SU-DHL-6 (cell line): ENCODE measurements at regions not wholly inside any gene's neighbourhood (a gene's known extent, or its start where the extent isn't known, plus 50 kb on each side); places are given as distances from the start of the nearest gene placed in this dataset.

Experiments used
- H2AFZ ChIP-seq: fragments of 200-600 bp; sonication (generic); 2 replicates; pipeline ENCODE4 v1.6.1; 2014; ENCODE audit warnings: low read depth, mild to moderate bottlenecking, moderate library complexity, mixed read lengths, antibody characterized with exemption, low read length; ENCODE audit not compliant: severe bottlenecking
- H3F3A ChIP-seq: fragments of 200-600 bp; shearing (Covaris generic); 2 replicates; pipeline ENCODE4 v1.6.0; 2016; ENCODE audit warnings: antibody characterized with exemption, mild to moderate bottlenecking; ENCODE audit not compliant: insufficient read depth
- H3K27ac ChIP-seq: fragments of 200-600 bp; sonication (generic); 2 replicates; pipeline ENCODE4 v1.5.1; 2016; ENCODE audit warnings: low read depth, mild to moderate bottlenecking, low read length, moderate library complexity, mixed read lengths
- H3K27me3 ChIP-seq: fragments of 200-600 bp; sonication (generic), shearing (Covaris generic); 2 replicates; pipeline ENCODE4 v1.6.0; 2014; ENCODE audit warnings: mild to moderate bottlenecking, low read length
- H3K36me3 ChIP-seq: fragments of 200-600 bp; sonication (generic); 2 replicates; pipeline ENCODE4 v1.6.1; 2014; ENCODE audit warnings: mild to moderate bottlenecking, low read length, mixed read lengths
- H3K4me2 ChIP-seq: fragments of 300-600, 200-600 bp; shearing (Covaris generic), sonication (generic); 2 replicates; pipeline ENCODE4 v1.6.0; 2014; ENCODE audit warnings: low read length, low read depth, mild to moderate bottlenecking; ENCODE audit not compliant: poor library complexity, severe bottlenecking
- H3K4me3 ChIP-seq: fragments of 200-600 bp; sonication (generic); 2 replicates; pipeline ENCODE4 v1.5.1; 2014; ENCODE audit warnings: antibody characterized with exemption, low read length, mild to moderate bottlenecking, mixed read lengths; ENCODE audit not compliant: insufficient read depth, poor library complexity, severe bottlenecking
- H3K79me2 ChIP-seq: fragments of 200-600 bp; sonication (generic); 2 replicates; pipeline ENCODE4 v1.6.1; 2014; ENCODE audit warnings: mild to moderate bottlenecking, low read length, moderate library complexity; ENCODE audit not compliant: insufficient read depth
- H3K9ac ChIP-seq: fragments of 200-600 bp; sonication (generic); 2 replicates; pipeline ENCODE4 v1.7.0; 2014; ENCODE audit warnings: mild to moderate bottlenecking, low read length
- H3K9me2 ChIP-seq: fragments of 200-600 bp; sonication (generic); replicated peaks from 2 replicates; pipeline ENCODE4 v1.6.1; 2014; ENCODE audit warnings: low read length; ENCODE audit not compliant: insufficient read depth
- H3K9me3 ChIP-seq: fragments of 200-600 bp; sonication (generic); 2 replicates; pipeline ENCODE4 v1.6.1; 2014; ENCODE audit warnings: low read length, mixed read lengths; ENCODE audit not compliant: insufficient read depth
- H4K20me1 ChIP-seq: fragments of 200-600 bp; sonication (generic); 2 replicates; pipeline ENCODE4 v1.6.1; 2014; ENCODE audit warnings: low read depth, mild to moderate bottlenecking, antibody characterized with exemption, low read length, moderate library complexity, mixed read lengths
- EZH2phosphoT487 ChIP-seq: fragments of 200-600 bp; sonication (generic), shearing (Covaris generic); conservative IDR thresholded peaks from 2 replicates; pipeline ENCODE4 v1.6.1; 2018; ENCODE audit warnings: mild to moderate bottlenecking, antibody characterized with exemption, low read length, moderate library complexity, mixed read lengths
- TF ChIP-seq, protein P1 (sequence below): fragments of 200-600 bp; sonication (generic); IDR thresholded peaks from one replicate; pipeline ENCODE4 v1.5.1; 2017; ENCODE audit warnings: antibody characterized with exemption, mild to moderate bottlenecking, low read length, moderate library complexity; ENCODE audit not compliant: insufficient read depth, poor library complexity, severe bottlenecking

DNA sequence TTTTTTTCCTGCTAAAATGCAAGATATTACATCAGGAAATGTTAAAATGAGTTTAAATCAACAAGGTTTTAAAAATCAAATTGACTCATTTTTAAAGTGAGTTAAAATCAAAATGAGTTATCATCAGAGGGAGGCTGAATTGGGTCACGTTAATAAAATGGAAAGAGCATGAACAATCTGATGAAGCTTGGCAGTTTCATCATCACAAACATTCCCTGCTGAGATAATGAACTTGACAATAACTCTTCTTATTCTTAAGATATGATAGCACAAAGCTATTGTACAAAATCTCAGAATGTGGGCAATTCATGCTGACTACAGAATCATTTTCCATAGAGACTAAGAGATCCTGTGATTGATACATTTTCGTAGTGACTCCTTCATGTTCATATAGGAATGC is 1086.7 kb downstream of the STIM2 start:
- H3K9me2 ChIP-seq = no peaks in the 10 kb centered on the region
- H3F3A ChIP-seq = no peaks in the 10 kb centered on the region
- H3K9ac ChIP-seq = no peak overlapping the region
- H3K79me2 ChIP-seq = no peaks in the 10 kb centered on the region
- H3K27ac ChIP-seq = no peak overlapping the region
- no peaks in the 10 kb centered on the region for H4K20me1 ChIP-seq
- no peak overlapping the region for H2AFZ ChIP-seq
- H3K9me3 ChIP-seq = no peaks in the 10 kb centered on the region
- TF ChIP-seq, protein P1, sequence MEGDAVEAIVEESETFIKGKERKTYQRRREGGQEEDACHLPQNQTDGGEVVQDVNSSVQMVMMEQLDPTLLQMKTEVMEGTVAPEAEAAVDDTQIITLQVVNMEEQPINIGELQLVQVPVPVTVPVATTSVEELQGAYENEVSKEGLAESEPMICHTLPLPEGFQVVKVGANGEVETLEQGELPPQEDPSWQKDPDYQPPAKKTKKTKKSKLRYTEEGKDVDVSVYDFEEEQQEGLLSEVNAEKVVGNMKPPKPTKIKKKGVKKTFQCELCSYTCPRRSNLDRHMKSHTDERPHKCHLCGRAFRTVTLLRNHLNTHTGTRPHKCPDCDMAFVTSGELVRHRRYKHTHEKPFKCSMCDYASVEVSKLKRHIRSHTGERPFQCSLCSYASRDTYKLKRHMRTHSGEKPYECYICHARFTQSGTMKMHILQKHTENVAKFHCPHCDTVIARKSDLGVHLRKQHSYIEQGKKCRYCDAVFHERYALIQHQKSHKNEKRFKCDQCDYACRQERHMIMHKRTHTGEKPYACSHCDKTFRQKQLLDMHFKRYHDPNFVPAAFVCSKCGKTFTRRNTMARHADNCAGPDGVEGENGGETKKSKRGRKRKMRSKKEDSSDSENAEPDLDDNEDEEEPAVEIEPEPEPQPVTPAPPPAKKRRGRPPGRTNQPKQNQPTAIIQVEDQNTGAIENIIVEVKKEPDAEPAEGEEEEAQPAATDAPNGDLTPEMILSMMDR = no peak
- TF ChIP-seq EZH2phosphoT487 = no peak
- no peak overlapping the region for H3K4me2 ChIP-seq
- H3K4me3 ChIP-seq = no peak overlapping the region
- H3K36me3 ChIP-seq = no peaks in the 10 kb centered on the region
- H3K27me3 ChIP-seq = no peaks in the 10 kb centered on the region

DNA sequence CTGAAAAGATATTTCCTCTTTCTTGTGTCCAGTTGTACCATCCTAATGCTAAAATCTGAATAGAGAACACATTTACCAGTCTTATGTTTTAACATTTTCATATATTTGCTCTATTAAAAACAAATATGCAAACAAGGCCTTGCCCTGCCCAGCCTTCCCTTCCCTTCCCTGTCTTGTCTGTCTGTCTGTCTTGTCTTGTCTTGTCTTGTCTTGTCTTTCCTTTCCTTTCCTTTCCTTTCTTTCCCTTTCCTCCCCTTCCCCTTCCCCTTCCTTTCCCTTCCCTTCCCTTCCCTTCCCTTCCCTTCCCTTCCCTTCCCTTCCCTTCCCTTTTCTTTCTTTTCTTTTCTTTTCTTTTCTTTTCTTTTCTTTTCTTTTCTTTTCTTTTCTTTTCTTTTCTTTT is 1103.5 kb downstream of the STIM2 start:
- no peaks in the 10 kb centered on the region for H3K9me3 ChIP-seq
- no peaks in the 10 kb centered on the region for H3K36me3 ChIP-seq
- H3F3A ChIP-seq = no peaks in the 10 kb centered on the region
- H3K79me2 ChIP-seq = no peaks in the 10 kb centered on the region
- no peak overlapping the region for H3K9ac ChIP-seq
- no peak for TF ChIP-seq EZH2phosphoT487
- TF ChIP-seq, protein P1 = no peak
- no peak overlapping the region for H2AFZ ChIP-seq
- H3K4me2 ChIP-seq = no peak overlapping the region
- no peak overlapping the region for H3K4me3 ChIP-seq
- H3K27ac ChIP-seq = no peak overlapping the region
- no peaks in the 10 kb centered on the region for H3K27me3 ChIP-seq
- H3K9me2 ChIP-seq = no peaks in the 10 kb centered on the region
- no peaks in the 10 kb centered on the region for H4K20me1 ChIP-seq

DNA sequence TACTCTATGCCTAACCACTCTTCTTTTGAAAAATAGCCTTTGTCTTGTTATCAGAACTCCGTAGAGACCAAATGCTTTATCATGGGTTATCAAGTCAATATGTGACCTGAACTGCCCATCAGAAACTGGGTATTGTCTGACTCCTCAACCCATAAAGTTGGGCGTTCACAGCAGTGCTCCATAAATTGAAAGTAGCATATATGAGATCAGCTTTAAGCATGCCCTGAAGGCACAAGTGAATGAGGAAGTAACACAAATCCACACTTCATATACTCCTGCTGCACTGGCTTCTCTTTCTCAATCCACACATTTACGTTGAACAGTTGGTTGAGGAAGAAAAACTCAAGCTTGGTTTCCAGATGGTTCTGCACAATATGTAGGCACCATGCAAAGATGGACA is 1106.0 kb downstream of the STIM2 start:
- H3K4me2 ChIP-seq = no peak overlapping the region

More for the DNA sequence above, 1106.0 kb downstream of the STIM2 start:
- TF ChIP-seq, protein P1 = no peak
- TF ChIP-seq EZH2phosphoT487 = no peak
- no peaks in the 10 kb centered on the region for H3K36me3 ChIP-seq
- no peak overlapping the region for H2AFZ ChIP-seq
- H3K4me3 ChIP-seq = no peak overlapping the region
- no peaks in the 10 kb centered on the region for H3K9me3 ChIP-seq
- H3K9me2 ChIP-seq = no peaks in the 10 kb centered on the region
- no peaks in the 10 kb centered on the region for H4K20me1 ChIP-seq
- H3K27me3 ChIP-seq = no peaks in the 10 kb centered on the region
- no peaks in the 10 kb centered on the region for H3F3A ChIP-seq
- no peak overlapping the region for H3K27ac ChIP-seq
- H3K79me2 ChIP-seq = no peaks in the 10 kb centered on the region
- H3K9ac ChIP-seq = no peak overlapping the region
